HG03521 (cell line): ENCODE measurements at regions not wholly inside any gene's neighbourhood (a gene's known extent, or its start where the extent isn't known, plus 50 kb on each side); places are given as distances from the start of the nearest gene placed in this dataset.
"Not testable (repeated sequence)": the region's sequence is repeated elsewhere in the genome, so short reads cannot be mapped to it uniquely, and the experiment has no call there.

Experiments
- ATAC-seq: cut with Tn5 transposase; IDR thresholded peaks from one replicate; pipeline ENCODE4 v1.9.1; 2021; ENCODE audit warnings: mild to moderate bottlenecking, moderate library complexity; ENCODE audit not compliant: unreplicated experiment

GRCh38 chr13:22770891-22771290, 409.9 kb upstream of the SGCG start:
- ATAC-seq, result no peak

GRCh38 chr13:22773465-22773864, 407.3 kb upstream of the SGCG start:
- no peak for ATAC-seq

DNA sequence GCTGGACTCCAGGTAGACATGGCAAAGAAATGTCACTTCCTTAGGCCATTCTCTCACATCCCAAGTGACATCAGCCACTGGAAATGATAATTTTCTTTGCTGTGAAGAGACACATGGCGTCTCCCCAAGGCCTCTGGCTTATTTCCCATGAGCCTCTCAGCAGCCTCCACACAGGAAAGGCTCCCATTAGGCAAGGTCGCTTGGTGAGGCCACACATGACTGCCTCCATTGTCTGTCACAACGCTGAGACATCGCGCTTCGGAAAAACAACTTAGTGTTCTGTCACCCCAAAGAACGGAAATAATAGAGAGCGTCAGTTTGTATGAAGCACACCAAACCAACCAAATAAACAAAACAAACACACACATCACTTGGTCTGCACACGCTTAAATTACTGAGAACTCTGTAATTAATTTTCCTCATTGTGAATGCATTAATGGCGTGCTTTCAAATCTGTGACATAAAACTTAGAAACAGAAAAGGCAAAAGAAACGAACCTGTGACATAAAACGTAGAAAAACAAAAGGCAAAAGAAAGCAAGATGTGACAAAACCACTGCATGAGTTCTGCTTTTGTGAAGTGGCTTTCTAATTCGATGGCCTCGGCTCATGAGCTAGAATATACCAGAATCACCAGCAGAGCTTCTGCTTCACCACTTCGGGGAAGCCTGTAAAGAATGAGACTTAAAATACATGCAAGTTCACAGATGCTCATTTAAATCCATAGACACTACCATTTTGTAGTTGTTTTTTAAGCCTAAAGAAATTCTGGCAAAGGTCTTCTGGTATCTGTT, 404.2 kb upstream of the SGCG start:
- no peak for ATAC-seq

DNA sequence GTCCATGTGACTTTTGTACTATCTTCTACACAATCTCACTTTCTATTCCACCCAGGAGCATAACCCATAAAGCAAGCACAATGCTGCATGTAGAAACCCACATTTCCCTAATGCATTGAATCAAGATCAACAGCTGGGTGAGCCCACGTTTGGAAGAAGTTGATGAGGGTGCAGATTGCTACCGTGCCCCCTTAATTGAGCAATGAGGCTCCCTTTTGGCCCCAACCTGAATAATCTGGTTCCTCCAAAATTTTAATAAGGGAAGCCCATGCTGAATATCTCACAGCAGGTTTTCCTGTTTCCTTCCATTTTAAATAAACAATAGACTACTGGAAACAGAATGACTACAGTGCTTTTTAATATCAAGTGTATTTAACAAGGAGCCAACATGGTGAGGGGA, 403.6 kb upstream of the SGCG start:
- no peak for ATAC-seq

DNA sequence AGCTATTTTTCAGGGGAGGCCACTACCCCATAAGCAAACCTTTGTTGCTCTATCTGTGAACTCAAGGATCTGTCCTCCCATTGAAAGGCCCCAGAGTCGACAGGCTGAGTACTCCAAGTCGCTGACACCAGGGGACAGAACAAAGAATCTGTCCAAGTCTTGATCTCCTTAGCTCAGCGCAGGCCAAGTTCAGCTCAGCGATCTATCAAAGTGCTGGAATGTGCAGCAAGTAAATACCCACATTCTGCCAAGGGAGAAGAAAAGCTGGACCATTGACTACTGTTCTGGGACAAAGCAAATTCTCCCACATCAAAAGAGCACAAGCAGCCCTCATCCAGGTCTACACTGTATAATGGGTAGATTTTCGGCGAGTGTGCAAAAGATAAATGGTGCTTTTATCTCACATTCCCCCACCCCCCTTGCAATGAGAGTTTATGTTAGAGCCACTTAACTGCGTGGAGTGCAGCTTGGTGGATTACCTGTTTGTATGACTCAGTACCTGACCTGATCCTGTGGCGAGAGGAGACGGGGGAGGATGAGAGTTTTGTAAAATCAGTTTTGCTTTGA, 391.7 kb upstream of the SGCG start:
- ATAC-seq, result no peak

DNA sequence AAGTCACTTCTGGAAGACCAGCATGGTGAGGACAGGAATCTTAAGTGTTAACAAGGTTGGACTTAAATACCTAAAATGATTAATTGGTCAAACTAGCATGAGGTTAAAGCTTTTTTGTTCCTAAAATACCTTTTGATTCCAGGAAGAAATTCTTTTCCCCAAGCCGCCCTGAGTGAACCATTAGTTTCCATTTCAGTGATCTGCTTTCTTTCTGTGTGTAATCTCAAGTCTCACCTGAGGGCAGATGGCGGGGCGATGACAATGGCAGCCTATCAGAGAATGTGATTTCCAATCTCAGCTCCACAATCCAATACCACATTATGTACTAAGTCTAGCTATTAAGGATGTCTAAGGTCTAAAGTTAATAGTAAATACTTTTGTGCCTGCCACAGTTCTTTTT, 390.9 kb upstream of the SGCG start:
- ATAC-seq, result no peak

GRCh38 chr13:22793598-22794134, 387.1 kb upstream of the SGCG start:
- ATAC-seq, result no peak

GRCh38 chr13:22800526-22801401, 380.0 kb upstream of the SGCG start:
- ATAC-seq, result no peak

DNA sequence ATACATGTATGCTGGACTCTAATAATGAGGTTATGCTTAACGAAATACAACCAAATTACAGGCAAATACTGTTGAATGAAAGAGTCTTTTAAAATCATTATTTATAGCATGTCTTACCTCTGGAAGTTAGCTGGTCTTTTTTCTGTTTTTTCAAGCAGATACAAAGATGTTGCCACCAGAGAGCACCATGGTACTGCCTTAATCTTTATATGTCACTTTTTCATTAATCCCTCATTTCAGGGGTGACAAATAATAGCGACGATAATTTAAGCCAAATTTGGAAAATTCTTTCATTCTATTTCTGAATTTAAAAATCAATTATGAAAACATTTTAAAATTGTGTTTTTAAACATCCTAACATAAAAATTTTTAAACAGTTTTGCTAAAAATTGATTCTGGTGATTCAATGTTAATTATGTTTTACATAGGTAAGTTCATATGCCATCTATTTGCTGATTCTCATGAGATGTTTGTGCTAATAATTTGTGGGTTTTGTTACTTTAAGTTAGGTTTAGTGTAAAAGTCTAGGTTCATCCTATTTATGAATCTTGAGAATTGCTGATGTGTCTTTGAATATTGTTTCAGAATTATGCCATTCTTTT, 379.3 kb upstream of the SGCG start:
- no peak for ATAC-seq

DNA sequence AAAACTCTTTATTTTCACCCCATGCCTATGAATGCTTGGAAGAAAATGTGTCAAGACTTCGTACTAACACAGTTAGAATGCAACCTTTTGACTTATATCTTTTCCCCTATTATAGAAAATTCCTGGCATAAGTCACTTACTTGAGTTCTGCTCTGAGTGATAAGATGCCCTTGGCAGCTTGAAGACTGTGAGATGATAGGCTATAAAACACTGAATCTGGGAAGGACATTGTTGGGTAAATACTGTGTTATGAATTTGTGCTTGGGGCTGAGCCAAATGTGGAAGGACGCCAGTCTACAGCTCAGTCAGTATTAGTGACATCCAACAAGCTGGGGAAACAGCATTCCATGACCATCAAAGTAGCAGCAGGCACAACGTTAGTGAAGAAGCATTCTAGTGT, 368.0 kb upstream of the SGCG start:
- ATAC-seq, result no peak

DNA sequence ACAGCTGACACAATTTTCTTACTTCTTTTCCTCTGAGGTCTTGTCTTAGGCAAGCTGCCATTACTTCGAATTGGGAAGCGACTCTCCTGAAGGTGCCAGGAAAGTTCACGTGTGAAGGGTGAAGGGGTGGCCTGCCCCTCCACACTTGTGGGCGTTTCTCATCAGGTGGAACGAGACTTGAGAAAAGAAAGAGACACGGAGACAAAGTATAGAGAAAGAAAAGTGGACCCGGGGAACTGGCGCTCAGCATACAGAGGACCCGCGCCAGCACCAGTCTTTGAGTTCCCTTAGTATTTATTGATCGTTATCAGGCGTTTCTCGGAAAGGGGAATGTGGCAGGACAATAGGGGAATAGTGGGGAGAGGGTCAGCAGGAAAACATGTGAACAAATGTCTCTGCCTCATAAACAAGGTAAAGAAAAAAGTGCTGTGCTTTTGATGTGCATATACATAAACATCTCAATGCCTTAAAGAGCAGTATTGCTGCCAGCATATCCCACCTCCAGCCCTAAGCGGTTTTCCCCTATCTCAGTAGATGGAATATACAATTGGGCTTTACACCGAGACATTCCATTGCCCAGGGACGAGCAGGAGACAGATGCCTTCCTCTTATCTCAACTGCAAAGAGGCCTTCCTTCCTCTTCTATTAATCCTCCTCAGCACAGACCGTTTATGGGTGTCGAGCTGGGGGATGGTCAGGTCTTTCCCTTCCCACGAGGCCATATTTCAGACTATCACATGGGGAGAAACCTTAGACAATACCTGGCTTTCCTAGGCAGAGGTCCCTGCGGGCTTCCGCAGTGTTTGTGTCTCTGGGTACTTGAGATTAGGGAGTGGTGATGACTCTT, 367.0 kb upstream of the SGCG start:
- ATAC-seq, result not testable (repeated sequence)

- ATAC-seq, result not testable (repeated sequence)
Observed at GRCh38 chr13:22814433-22814832, 366.3 kb upstream of the SGCG start.

- ATAC-seq, result no peak
Observed at GRCh38 chr13:22821589-22821988, 359.2 kb upstream of the SGCG start.

DNA sequence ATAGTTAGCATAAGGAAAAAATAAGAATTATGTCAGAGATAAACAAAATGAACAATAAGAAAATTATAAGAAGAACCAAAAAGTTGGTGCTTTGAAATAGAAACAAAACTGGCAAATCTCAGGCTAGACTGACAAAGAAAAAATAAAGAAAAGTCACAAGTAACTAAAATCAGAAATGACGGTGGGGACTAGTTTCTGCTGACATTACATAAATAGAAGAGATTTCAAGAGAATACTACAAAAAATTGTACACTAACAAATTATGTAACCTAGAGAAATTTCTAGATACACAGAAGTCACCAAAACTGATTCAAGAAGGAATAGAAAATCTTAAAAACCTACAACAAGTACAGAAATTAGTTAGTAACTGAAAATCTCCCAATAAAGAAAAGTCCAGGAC, 355.6 kb upstream of the SGCG start:
- no peak for ATAC-seq

- no peak for ATAC-seq
Observed at GRCh38 chr13:22828081-22828480, 352.7 kb upstream of the SGCG start.

- no peak for ATAC-seq
Observed at GRCh38 chr13:22836475-22836874, 344.3 kb upstream of the SGCG start.

DNA sequence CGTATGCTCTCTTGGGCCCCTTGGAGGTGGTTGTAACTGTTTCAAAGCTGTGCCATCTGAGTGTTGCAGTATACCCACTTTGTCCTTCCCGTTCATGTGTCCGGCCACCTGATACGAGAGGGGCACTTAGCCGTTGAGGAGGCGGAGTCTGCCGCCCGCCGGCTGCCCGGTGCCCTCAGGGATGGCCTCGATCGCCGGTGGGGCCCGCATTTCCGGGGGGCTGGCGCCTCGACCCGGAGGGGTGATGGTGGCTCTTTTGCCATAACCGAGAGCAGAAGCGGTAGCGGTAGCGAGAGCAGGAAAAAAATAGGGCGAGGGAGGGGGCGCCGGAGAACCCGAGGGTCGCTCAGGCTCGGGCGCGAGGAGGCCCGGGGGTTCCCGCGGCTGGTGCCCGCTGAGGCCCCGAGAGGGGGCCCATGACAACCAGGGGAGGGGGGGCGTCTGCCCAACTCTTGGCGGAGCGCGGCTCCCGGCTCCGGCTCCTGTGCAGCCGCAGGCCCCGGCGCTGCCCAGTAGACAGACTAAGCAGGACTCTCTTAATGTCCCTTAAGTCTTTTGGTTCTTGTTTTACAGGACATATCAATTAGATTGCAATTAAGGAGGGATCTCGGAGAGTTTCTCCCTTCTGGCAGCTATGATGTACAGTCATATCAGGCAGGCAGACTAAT, 342.7 kb upstream of the SGCG start:
- ATAC-seq, result no peak

GRCh38 chr13:22839603-22840530, 340.9 kb upstream of the SGCG start:
- ATAC-seq, result no peak

GRCh38 chr13:22846551-22846950, 334.2 kb upstream of the SGCG start:
- ATAC-seq, result no peak
